IMR-90 (cell line): ENCODE measurements at regions not wholly inside any gene's neighbourhood (a gene's known extent, or its start where the extent isn't known, plus 50 kb on each side); places are given as distances from the start of the nearest gene placed in this dataset.
A peak's percentile ranks its signal among the peaks of the same experiment; 100 is the strongest.

Source experiments
- ATAC-seq: fragments of 200-7000 bp; cut with Tn5 transposase; 2 replicates; pipeline ENCODE4 v1.9.1; 2020; ENCODE audit warnings: low read depth, mild to moderate bottlenecking, moderate library complexity
- BruUV-seq: library from RNA; stranded (reverse); fragments of 400-500 nt; replicated peaks from 2 replicates; lab custom pipeline; 2021; lab: Mats Ljungman, UMichigan
- CTCF ChIA-PET: fragments of 300-600 bp; formaldehyde crosslinking; extraction: SDS; loops from one replicate; lab custom pipeline; 2021; ENCODE audit warnings: antibody characterized with exemption; lab: Yijun Ruan, JAX
- POLR2A ChIA-PET: fragments of 300-600 bp; sonication (Branson Sonifier 250); formaldehyde crosslinking; loops from one replicate; lab custom pipeline; 2022; ENCODE audit warnings: antibody characterized with exemption; ENCODE audit not compliant: unreplicated experiment; lab: Charles Lee
- DNase-seq: peaks from one replicate; pipeline ENCODE4 v3.0.0; 2013
- H2AFZ ChIP-seq: replicated peaks from 2 replicates; pipeline ENCODE3; 2013; ENCODE audit warnings: low read length, mild to moderate bottlenecking; ENCODE audit not compliant: poor library complexity
- H2AK5ac ChIP-seq: 2 replicates; pipeline ENCODE4 v1.6.1; 2013; ENCODE audit warnings: low read depth, low read length, inconsistent platforms
- H2AK9ac ChIP-seq: replicated peaks from 2 replicates; pipeline ENCODE3; 2013; ENCODE audit warnings: mild to moderate bottlenecking, low read depth, low read length, moderate library complexity; ENCODE audit not compliant: poor library complexity
- H2BK120ac ChIP-seq: 2 replicates; pipeline ENCODE4 v1.6.1; 2013; ENCODE audit warnings: low read depth, low read length, inconsistent platforms
- H2BK15ac ChIP-seq: 3 replicates; pipeline ENCODE4 v1.6.1; 2013; ENCODE audit warnings: low read depth, low read length, inconsistent platforms
- H2BK20ac ChIP-seq: 2 replicates; pipeline ENCODE4 v1.6.1; 2013; ENCODE audit warnings: low read depth, mild to moderate bottlenecking, inconsistent platforms, low read length, moderate library complexity
- H2BK5ac ChIP-seq: 2 replicates; pipeline ENCODE4 v1.6.1; 2013; ENCODE audit warnings: mild to moderate bottlenecking, low read depth, low read length, inconsistent platforms; ENCODE audit not compliant: poor library complexity, severe bottlenecking
- H3K14ac ChIP-seq: replicated peaks from 2 replicates; pipeline ENCODE4 v1.6.1; 2013; ENCODE audit warnings: low read depth, low read length, inconsistent platforms
- H3K18ac ChIP-seq: 2 replicates; pipeline ENCODE4 v1.6.1; 2013; ENCODE audit warnings: low read depth, low read length, control low read depth
- H3K23ac ChIP-seq: 2 replicates; pipeline ENCODE4 v1.6.1; 2013; ENCODE audit warnings: low read depth, low read length, inconsistent platforms
- H3K27ac ChIP-seq: 2 replicates; pipeline ENCODE4 v1.5.1; 2013; ENCODE audit warnings: mild to moderate bottlenecking, control low read depth, low read length; ENCODE audit not compliant: insufficient read depth
- H3K27me3 ChIP-seq: 2 replicates; pipeline ENCODE4 v1.6.1; 2013; ENCODE audit warnings: low read length; ENCODE audit not compliant: control insufficient read depth, insufficient read depth
- H3K36me3 ChIP-seq: 2 replicates; pipeline ENCODE4 v1.6.1; 2013; ENCODE audit warnings: low read length, mixed read lengths; ENCODE audit not compliant: control insufficient read depth, insufficient read depth
- H3K4ac ChIP-seq: 2 replicates; pipeline ENCODE4 v1.6.1; 2013; ENCODE audit warnings: low read depth, low read length, inconsistent platforms
- H3K4me1 ChIP-seq: 2 replicates; pipeline ENCODE4 v1.6.1; 2013; ENCODE audit warnings: low read length, mixed read lengths; ENCODE audit not compliant: control insufficient read depth, insufficient read depth
- H3K4me2 ChIP-seq: 2 replicates; pipeline ENCODE4 v1.6.1; 2013; ENCODE audit warnings: low read depth, mild to moderate bottlenecking, control low read depth, low read length, moderate library complexity
- H3K4me3 ChIP-seq: 2 replicates; pipeline ENCODE4 v1.5.1; 2013; ENCODE audit warnings: low read depth, mild to moderate bottlenecking, control low read depth, low read length, moderate library complexity; ENCODE audit not compliant: insufficient read depth
- H3K56ac ChIP-seq: 2 replicates; pipeline ENCODE4 v1.6.1; 2013; ENCODE audit warnings: low read length, inconsistent platforms; ENCODE audit not compliant: insufficient read depth; ENCODE audit errors: extremely low read depth
- H3K79me1 ChIP-seq, 2 experiments: 2 replicates each; pipeline ENCODE4 v1.6.1; 2013; ENCODE audit warnings: low read length in 2 of 2, inconsistent platforms in 1 of 2, low read depth in 1 of 2
- H3K9ac ChIP-seq: 2 replicates; pipeline ENCODE4 v1.6.1; 2013; ENCODE audit warnings: low read depth, low read length, control low read depth
- H3K9me1 ChIP-seq: 2 replicates; pipeline ENCODE4 v1.6.1; 2013; ENCODE audit warnings: low read length, inconsistent platforms; ENCODE audit not compliant: insufficient read depth
- H3K9me3 ChIP-seq: 2 replicates; pipeline ENCODE4 v1.6.1; 2013; ENCODE audit warnings: low read length; ENCODE audit not compliant: control insufficient read depth, insufficient read depth
- H4K20me1 ChIP-seq: 2 replicates; pipeline ENCODE4 v1.6.1; 2013; ENCODE audit warnings: low read length, inconsistent platforms; ENCODE audit not compliant: insufficient read depth
- H4K5ac ChIP-seq: 2 replicates; pipeline ENCODE4 v1.6.1; 2013; ENCODE audit warnings: mild to moderate bottlenecking, low read depth, low read length, control low read depth
- H4K8ac ChIP-seq, 2 experiments: 2 replicates each; pipeline ENCODE4 v1.6.1; 2013; ENCODE audit warnings: low read depth in 2 of 2, low read length in 2 of 2, control low read depth in 1 of 2, inconsistent platforms in 1 of 2
- H4K91ac ChIP-seq: 2 replicates; pipeline ENCODE4 v1.6.1; 2013; ENCODE audit warnings: low read depth, low read length, inconsistent platforms; ENCODE audit not compliant: insufficient read depth
- MAFK ChIP-seq: IDR thresholded peaks from 2 replicates; pipeline ENCODE4 v1.6.1; 2012; ENCODE audit warnings: low read depth, low read length, improper control_type of control experiment
- MXI1 ChIP-seq: IDR thresholded peaks from 2 replicates; pipeline ENCODE4 v1.6.1; 2012; ENCODE audit warnings: low read depth, mild to moderate bottlenecking, low read length, moderate library complexity, borderline replicate concordance
- RFX5 ChIP-seq: IDR thresholded peaks from 2 replicates; pipeline ENCODE4 v1.8.0; 2012; ENCODE audit warnings: low read depth, mild to moderate bottlenecking, low read length, moderate library complexity
- WGBS, 2 experiments: methylation state at CpG; one replicate each; pipeline versions ENCODE4 v1.1.5 to v1.1.7; 2013; ENCODE audit warnings: missing lambda C conversion rate in 2 of 2; ENCODE audit not compliant: insufficient read length in 1 of 2; ENCODE audit errors: extremely low coverage in 2 of 2; 5-methylcytosine and 5-hydroxymethylcytosine counted together
- dilution Hi-C: fragments of 300-500 bp; cut with HindIII; formaldehyde crosslinking; loops from one replicate; pipeline ENCODE4 v1.14.3; 2018; ENCODE audit warnings: low sequenced_read_pairs; ENCODE audit not compliant: unreplicated experiment
- in situ Hi-C: fragments of 300-500 bp; cut with MboI; formaldehyde crosslinking; loops from 3 replicates; pipeline ENCODE4 v1.14.3; 2019; ENCODE audit warnings: low sequenced_read_pairs, inconsistent platforms, mixed read lengths
- intact Hi-C: fragments of 100-400 bp; cut with micrococcal nuclease; formaldehyde crosslinking; loops from 2 replicates; pipeline ENCODE4 v1.10.0; 2022

GRCh38 chr9:81292056-81292805 is 397.1 kb downstream of the TLE1 start:
- H3K36me3 ChIP-seq: no peaks in the 10 kb centered on the region
- H2BK5ac ChIP-seq: no peak overlapping the region
- CTCF ChIA-PET: no interaction called here
- DNase-seq (no peak), ATAC-seq (no peak)
- H2BK120ac ChIP-seq: no peak overlapping the region
- dilution Hi-C loops (no loop called here), intact Hi-C loops (no loop called here), in situ Hi-C loops (no loop called here)
- no peak overlapping the region for H3K14ac ChIP-seq
- H3K9me1 ChIP-seq: no peaks in the 10 kb centered on the region
- H4K91ac ChIP-seq: no peak overlapping the region
- no peak overlapping the region for H2AFZ ChIP-seq
- POLR2A ChIA-PET: no interaction called here
- H3K4ac ChIP-seq: no peak overlapping the region
- no peaks in the 10 kb centered on the region for H3K79me1 ChIP-seq
- no peaks in the 10 kb centered on the region for H3K27me3 ChIP-seq
- no peaks in the 10 kb centered on the region for H3K4me1 ChIP-seq
- H3K56ac ChIP-seq: no peak overlapping the region
- WGBS, 2 experiments: 100% methylated on average over 2 of the region's 7 CpGs; no CpG with 5 or more reads in 1 of the 2 experiments
- H3K9ac ChIP-seq: no peak overlapping the region
- no peak overlapping the region for H2BK15ac ChIP-seq
- TF ChIP-seq RFX5 (no peak), MAFK (no peak), MXI1 (no peak)
- no peaks in the 10 kb centered on the region for H3K9me3 ChIP-seq
- no peak overlapping the region for H2BK20ac ChIP-seq
- H3K4me2 ChIP-seq: no peak overlapping the region
- BruUV-seq: no TSS peak
- H3K27ac ChIP-seq: no peak overlapping the region
- no peak overlapping the region for H3K23ac ChIP-seq
- no peak overlapping the region for H2AK5ac ChIP-seq
- H4K5ac ChIP-seq: no peak overlapping the region
- no peak overlapping the region for H3K18ac ChIP-seq
- peak overlapping the region; percentile 13 for H2AK9ac ChIP-seq
- H4K20me1 ChIP-seq: no peaks in the 10 kb centered on the region
- H4K8ac ChIP-seq: no peak overlapping the region
- H3K4me3 ChIP-seq: no peak overlapping the region
